CD8-positive, alpha-beta memory T cell (primary cell): ENCODE measurements at regions not wholly inside any gene's neighbourhood (a gene's known extent, or its start where the extent isn't known, plus 50 kb on each side); places are given as distances from the start of the nearest gene placed in this dataset.
A peak's percentile ranks its signal among the peaks of the same experiment; 100 is the strongest.

Experiments
- CTCF ChIA-PET: fragments of 350-600 bp; sonication (Branson Sonifier 250); formaldehyde crosslinking; loops from one replicate; lab custom pipeline; 2021; ENCODE audit warnings: antibody characterized with exemption; lab: Charles Lee
- POLR2A ChIA-PET: fragments of 350-600 bp; sonication (Branson Sonifier 250); formaldehyde crosslinking; loops from one replicate; lab custom pipeline; 2021; ENCODE audit warnings: antibody characterized with exemption; lab: Charles Lee
- DNase-seq, 5 donors: peaks; one replicate each; pipeline versions ENCODE4 v3.0.0 to v3.0.0-alpha.2; 2020 to 2022; ENCODE audit warnings: mixed read lengths in 1 of 5
- H3K27ac ChIP-seq: one replicate; pipeline ENCODE4 v1.7.0; 2013; ENCODE audit warnings: low read depth, mild to moderate bottlenecking, low read length, moderate library complexity
- H3K27me3 ChIP-seq: 2 replicates; pipeline ENCODE4 v1.7.0; 2013; ENCODE audit warnings: low read length, mild to moderate bottlenecking; ENCODE audit not compliant: insufficient read depth, poor library complexity, severe bottlenecking
- H3K36me3 ChIP-seq: 2 replicates; pipeline ENCODE4 v1.7.0; 2013; ENCODE audit warnings: mild to moderate bottlenecking, low read length, moderate library complexity; ENCODE audit not compliant: insufficient read depth
- H3K4me1 ChIP-seq: 2 replicates; pipeline ENCODE4 v1.7.0; 2013; ENCODE audit warnings: mild to moderate bottlenecking, low read length, moderate library complexity; ENCODE audit not compliant: insufficient read depth
- H3K4me3 ChIP-seq: 2 replicates; pipeline ENCODE4 v1.7.0; 2013; ENCODE audit warnings: mild to moderate bottlenecking, low read length
- H3K9me3 ChIP-seq: 2 replicates; pipeline ENCODE4 v1.7.0; 2013; ENCODE audit warnings: mild to moderate bottlenecking, low read length
- H3K27ac Mint-ChIP-seq, 8 donors: one replicate each; pipeline ENCODE4 v1.8.0; 2020 to 2021; ENCODE audit warnings: mixed read lengths in 8 of 8, mild to moderate bottlenecking in 6 of 8, inconsistent platforms in 3 of 8, moderate library complexity in 3 of 8
- H3K27me3 Mint-ChIP-seq, 2 donors: one replicate each; pipeline ENCODE4 v1.8.0; 2020 to 2021; ENCODE audit warnings: mixed read lengths in 2 of 2, mild to moderate bottlenecking in 1 of 2, moderate library complexity in 1 of 2
- H3K36me3 Mint-ChIP-seq, 3 donors: one replicate each; pipeline ENCODE4 v1.8.0; 2020 to 2021; ENCODE audit warnings: mixed read lengths in 3 of 3, inconsistent platforms in 1 of 3, mild to moderate bottlenecking in 1 of 3
- H3K4me1 Mint-ChIP-seq, 3 donors: one replicate each; pipeline ENCODE4 v1.8.0; 2020 to 2021; ENCODE audit warnings: mixed read lengths in 3 of 3, inconsistent platforms in 1 of 3, mild to moderate bottlenecking in 1 of 3
- H3K4me3 Mint-ChIP-seq, 7 donors: one replicate each; pipeline ENCODE4 v1.8.0; 2020 to 2021; ENCODE audit warnings: mixed read lengths in 7 of 7, mild to moderate bottlenecking in 6 of 7, moderate library complexity in 4 of 7, inconsistent platforms in 2 of 7
- H3K9me3 Mint-ChIP-seq, 5 donors: one replicate each; pipeline ENCODE4 v1.8.0; 2020 to 2022; ENCODE audit warnings: mixed read lengths in 5 of 5, mild to moderate bottlenecking in 3 of 5, moderate library complexity in 2 of 5, inconsistent platforms in 1 of 5

- CTCF ChIA-PET: no interaction called here
Observed at GRCh38 chr10:104577861-104578521, 63.1 kb upstream of the SORCS3 start.

GRCh38 chr10:104578671-104579070 is 62.4 kb upstream of the SORCS3 start:
- no peak for DNase-seq
- Histone ChIP-seq H3K27ac (no peak overlapping the region), H3K36me3 (no peaks in the 10 kb centered on the region), H3K27me3 (no peaks in the 10 kb centered on the region), H3K4me3 (no peak overlapping the region), H3K9me3 (no peaks in the 10 kb centered on the region), H3K4me1 (no peaks in the 10 kb centered on the region)
- Mint-ChIP-seq H3K9me3 (peaks cover 0 to 2% (median 0%) of the 10 kb centered on the region in 5 donors), H3K36me3 (no peaks in the 10 kb centered on the region), H3K4me1 (peaks cover 0 to 6% (median 4%) of the 10 kb centered on the region in 3 donors), H3K27me3 (peaks cover 12 to 76% of the 10 kb centered on the region in 2 donors), H3K4me3 (no peak overlapping the region), H3K27ac (no peak overlapping the region)
- CTCF ChIA-PET: no interaction called here
- POLR2A ChIA-PET: no interaction called here

More at GRCh38 chr10:104577861-104578521, 63.1 kb upstream of the SORCS3 start:
- no peak overlapping the region for H3K27ac ChIP-seq
- no peaks in the 10 kb centered on the region for H3K27me3 ChIP-seq
- Mint-ChIP-seq H3K36me3 (no peaks in the 10 kb centered on the region), H3K4me3 (no peak overlapping the region), H3K27ac (no peak overlapping the region), H3K27me3 (peaks cover 8 to 73% of the 10 kb centered on the region in 2 donors), H3K9me3 (peaks cover 0 to 2% (median 0%) of the 10 kb centered on the region in 5 donors), H3K4me1 (peaks cover 0 to 6% (median 4%) of the 10 kb centered on the region in 3 donors)
- H3K4me1 ChIP-seq: no peaks in the 10 kb centered on the region
- H3K9me3 ChIP-seq: no peaks in the 10 kb centered on the region
- H3K36me3 ChIP-seq: no peaks in the 10 kb centered on the region
- POLR2A ChIA-PET: no interaction called here
- no peak for DNase-seq
- no peak overlapping the region for H3K4me3 ChIP-seq

GRCh38 chr10:104579136-104579535 is 62.0 kb upstream of the SORCS3 start:
- CTCF ChIA-PET: no interaction called here

GRCh38 chr10:104580321-104580720 is 60.8 kb upstream of the SORCS3 start:
- H3K4me1 ChIP-seq: no peaks in the 10 kb centered on the region
- no peak for DNase-seq
- H3K9me3 Mint-ChIP-seq: peaks cover 0 to 2% (median 0%) of the 10 kb centered on the region in 5 donors

More at GRCh38 chr10:104579136-104579535, 62.0 kb upstream of the SORCS3 start:
- Mint-ChIP-seq H3K36me3 (no peaks in the 10 kb centered on the region), H3K27me3 (peaks cover 12 to 75% of the 10 kb centered on the region in 2 donors), H3K27ac (no peak overlapping the region), H3K4me1 (peaks cover 0 to 6% (median 4%) of the 10 kb centered on the region in 3 donors), H3K4me3 (no peak overlapping the region), H3K9me3 (peaks cover 0 to 2% (median 0%) of the 10 kb centered on the region in 5 donors)
- H3K27me3 ChIP-seq: no peaks in the 10 kb centered on the region
- H3K27ac ChIP-seq: no peak overlapping the region
- no peak for DNase-seq
- POLR2A ChIA-PET: no interaction called here
- no peaks in the 10 kb centered on the region for H3K9me3 ChIP-seq
- no peaks in the 10 kb centered on the region for H3K4me1 ChIP-seq
- H3K36me3 ChIP-seq: no peaks in the 10 kb centered on the region
- H3K4me3 ChIP-seq: no peak overlapping the region

GRCh38 chr10:104580774-104581675 is 60.1 kb upstream of the SORCS3 start:
- Histone ChIP-seq H3K27me3 (no peaks in the 10 kb centered on the region), H3K36me3 (no peaks in the 10 kb centered on the region)
- CTCF ChIA-PET: interaction anchor here (1.3 kb wide), 1 partner anchor 8 kb away, joined by 3 read pairs; no protein-coding TSS in a partner anchor

More at GRCh38 chr10:104580321-104580720, 60.8 kb upstream of the SORCS3 start:
- Mint-ChIP-seq H3K4me3 (no peak overlapping the region), H3K27me3 (peaks cover 12 to 68% of the 10 kb centered on the region in 2 donors), H3K27ac (no peak overlapping the region), H3K36me3 (no peaks in the 10 kb centered on the region), H3K4me1 (peaks cover 0 to 7% (median 6%) of the 10 kb centered on the region in 3 donors)
- ChIA-PET POLR2A (no interaction called here), CTCF (interaction anchor here (1.3 kb wide), 1 partner anchor 9 kb away, joined by 3 read pairs; no protein-coding TSS in a partner anchor)
- H3K4me3 ChIP-seq: no peak overlapping the region
- H3K9me3 ChIP-seq: no peaks in the 10 kb centered on the region
- no peaks in the 10 kb centered on the region for H3K36me3 ChIP-seq
- no peaks in the 10 kb centered on the region for H3K27me3 ChIP-seq
- H3K27ac ChIP-seq: no peak overlapping the region

GRCh38 chr10:104581884-104582601 is 59.0 kb upstream of the SORCS3 start:
- Histone ChIP-seq H3K4me1 (peaks cover 10% of the 10 kb centered on the region), H3K27ac (no peak overlapping the region), H3K36me3 (no peaks in the 10 kb centered on the region), H3K27me3 (no peaks in the 10 kb centered on the region), H3K9me3 (no peaks in the 10 kb centered on the region), H3K4me3 (no peak overlapping the region)
- no peak overlapping the region for H3K4me3 Mint-ChIP-seq
- peaks cover 0 to 2% (median 0%) of the 10 kb centered on the region in 5 donors for H3K9me3 Mint-ChIP-seq
- POLR2A ChIA-PET: no interaction called here
- peaks cover 10 to 52% of the 10 kb centered on the region in 2 donors for H3K27me3 Mint-ChIP-seq
- no peak for DNase-seq
- H3K27ac Mint-ChIP-seq: peak overlapping the region in 1 of 8 donors; percentile 29
- CTCF ChIA-PET: no interaction called here
- H3K4me1 Mint-ChIP-seq: peaks cover 6 to 18% (median 14%) of the 10 kb centered on the region in 3 donors
- H3K36me3 Mint-ChIP-seq: no peaks in the 10 kb centered on the region

More at GRCh38 chr10:104580774-104581675, 60.1 kb upstream of the SORCS3 start:
- Mint-ChIP-seq H3K9me3 (peaks cover 0 to 2% (median 0%) of the 10 kb centered on the region in 5 donors), H3K27me3 (peaks cover 12 to 61% of the 10 kb centered on the region in 2 donors), H3K4me3 (no peak overlapping the region), H3K36me3 (no peaks in the 10 kb centered on the region), H3K4me1 (peaks cover 0 to 8% (median 7%) of the 10 kb centered on the region in 3 donors), H3K27ac (no peak overlapping the region)
- peak; percentile 31 to 65 (median 40) for DNase-seq
- Histone ChIP-seq H3K27ac (no peak overlapping the region), H3K4me3 (no peak overlapping the region), H3K4me1 (no peaks in the 10 kb centered on the region), H3K9me3 (no peaks in the 10 kb centered on the region)
- POLR2A ChIA-PET: no interaction called here

- Histone ChIP-seq H3K4me3 (no peak overlapping the region), H3K27ac (no peak overlapping the region), H3K27me3 (no peaks in the 10 kb centered on the region), H3K4me1 (peaks cover 13% of the 10 kb centered on the region), H3K9me3 (no peaks in the 10 kb centered on the region), H3K36me3 (no peaks in the 10 kb centered on the region)
- peak overlapping the region in 1 of 8 donors; percentile 29 for H3K27ac Mint-ChIP-seq
- ChIA-PET CTCF (no interaction called here), POLR2A (no interaction called here)
- peaks cover 10 to 52% of the 10 kb centered on the region in 2 donors for H3K27me3 Mint-ChIP-seq
- DNase-seq: no peak
- peaks cover 12 to 24% (median 18%) of the 10 kb centered on the region in 3 donors for H3K4me1 Mint-ChIP-seq
- no peaks in the 10 kb centered on the region for H3K36me3 Mint-ChIP-seq
- H3K9me3 Mint-ChIP-seq: peaks cover 0 to 2% (median 0%) of the 10 kb centered on the region in 5 donors
- H3K4me3 Mint-ChIP-seq: no peak overlapping the region
Observed at GRCh38 chr10:104582602-104582951, 58.5 kb upstream of the SORCS3 start.
